ENCODE measurements at regions not wholly inside any gene's neighbourhood (a gene's known extent, or its start where the extent isn't known, plus 50 kb on each side); places are given as distances from the start of the nearest gene placed in this dataset.
"Not testable (repeated sequence)": the region's sequence is repeated elsewhere in the genome, so short reads cannot be mapped to it uniquely, and the experiment has no call there.

- ATAC-seq (replicated peaks in 6 of 8): peak in 1 of 8 experiments; percentile 30
- Histone ChIP-seq H3K4me3 (no peak overlapping the region), H3K4me1 (replicated peaks in 1 of 2) (no peaks in the 10 kb centered on the region), H3K27ac (no peak overlapping the region)
- WGBS, 10 experiments: 17 to 100% (median 80%) methylated on average over 1 to 2 of the region's 2 CpGs; no CpG with 5 or more reads in 3 of the 10 experiments
- in situ Hi-C loops (cut with MboI; ENCODE audit: low pct_unique_long_range_greater_than_20kb in 2 of 9, low sequenced_read_pairs in 9 of 9, unreplicated experiment in 9 of 9): no loop called here
Measured at GRCh38 chr2:19178175-19178574, 180.2 kb downstream of the OSR1 start.

DNA sequence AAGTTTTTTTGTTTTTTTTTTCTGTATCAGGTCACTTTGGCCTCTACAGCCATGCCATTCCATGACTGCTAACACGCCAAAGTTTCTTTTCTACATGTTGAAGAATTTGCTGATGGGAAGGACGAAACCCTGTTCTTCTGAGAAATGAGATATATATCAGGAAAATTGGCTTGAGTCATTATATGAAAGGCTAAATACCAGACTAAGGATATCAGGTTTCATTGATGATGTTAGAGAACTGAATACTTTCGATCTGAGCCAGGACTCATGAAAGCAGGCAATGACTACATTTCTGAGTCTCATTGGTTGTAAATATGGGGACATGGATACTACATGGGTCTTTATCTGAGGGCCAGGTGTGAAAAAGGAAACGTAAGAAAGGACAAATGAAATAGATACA is 181.4 kb downstream of the OSR1 start:
- 77 to 100% (median 86%) methylated on average over 1 to 4 of the region's 4 CpGs; no CpG with 5 or more reads in 1 of the 10 experiments for WGBS, 10 experiments
- Histone ChIP-seq H3K4me1 (replicated peaks in 1 of 2) (no peaks in the 10 kb centered on the region), H3K4me3 (no peak overlapping the region), H3K27ac (no peak overlapping the region)
- in situ Hi-C loops (cut with MboI; ENCODE audit: low pct_unique_long_range_greater_than_20kb in 2 of 9, low sequenced_read_pairs in 9 of 9, unreplicated experiment in 9 of 9): no loop called here
- ATAC-seq (replicated peaks in 6 of 8): peak in 3 of 8 experiments; percentile 38 to 92 (median 48)

DNA sequence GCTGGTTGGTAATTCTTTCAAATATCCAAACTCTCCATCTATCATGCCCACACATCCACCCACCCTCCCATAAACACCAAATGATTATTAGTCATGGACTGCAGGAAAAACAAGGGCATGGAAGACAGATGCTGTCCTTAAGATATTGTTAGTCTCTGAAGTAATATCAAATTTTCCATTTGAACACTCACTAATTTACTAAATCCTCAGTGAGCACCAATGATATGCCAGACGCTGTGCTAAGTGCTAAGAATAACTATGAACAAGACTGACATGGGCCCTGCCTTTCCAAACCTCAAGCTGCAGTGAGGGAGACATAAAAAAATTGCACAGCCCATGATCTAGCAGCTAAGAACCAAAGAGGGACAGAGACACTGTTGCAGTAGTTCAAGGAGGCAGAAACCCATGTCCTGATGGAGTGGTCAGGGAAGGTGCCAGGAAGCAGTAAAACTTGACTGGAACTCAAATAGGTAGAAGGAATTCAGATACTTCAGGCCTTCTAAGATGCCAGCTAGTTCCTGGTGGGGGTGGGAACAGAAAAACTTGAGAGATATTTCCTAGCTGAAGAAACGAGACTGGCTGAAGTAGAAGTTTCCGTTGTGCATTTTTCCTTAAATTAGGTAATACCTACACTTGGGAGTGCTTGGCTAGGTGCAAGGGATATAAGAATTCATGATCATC is 182.1 kb downstream of the OSR1 start:
- in situ Hi-C loops (cut with MboI; ENCODE audit: low pct_unique_long_range_greater_than_20kb in 2 of 9, low sequenced_read_pairs in 9 of 9, unreplicated experiment in 9 of 9): no loop called here
- Histone ChIP-seq H3K4me3 (no peak overlapping the region), H3K27ac (no peak overlapping the region), H3K4me1 (replicated peaks in 1 of 2) (no peaks in the 10 kb centered on the region)
- 10 to 89% (median 75%) methylated on average over 1 to 3 of the region's 3 CpGs; no CpG with 5 or more reads in 3 of the 10 experiments for WGBS, 10 experiments
- peak in 1 of 8 experiments; percentile 8 for ATAC-seq (replicated peaks in 6 of 8)

DNA sequence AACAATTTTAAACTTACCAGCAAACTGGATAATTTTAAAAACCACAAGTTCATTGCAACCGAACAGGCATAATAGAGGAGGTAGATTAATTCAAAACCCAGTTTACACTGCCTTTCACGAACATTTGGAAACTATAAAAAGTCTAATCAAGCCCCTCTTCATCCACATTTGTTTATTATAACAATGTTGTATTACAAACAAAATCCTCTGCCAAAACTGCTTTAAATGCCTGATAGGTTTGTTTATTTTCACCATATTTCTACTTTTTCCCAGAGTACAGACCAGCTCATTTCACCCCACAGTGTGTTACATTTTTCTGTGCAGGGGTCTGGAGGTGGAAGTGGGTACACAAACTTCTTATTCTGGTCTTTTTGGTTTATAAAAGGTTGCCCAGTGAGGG is 184.2 kb downstream of the OSR1 start:
- 64 to 100% (median 89%) methylated on average over 1 to 2 of the region's 2 CpGs; no CpG with 5 or more reads in 1 of the 10 experiments for WGBS, 10 experiments
- H3K27ac ChIP-seq: no peak overlapping the region
- ATAC-seq (replicated peaks in 6 of 8): no peak
- in situ Hi-C loops (cut with MboI; ENCODE audit: low pct_unique_long_range_greater_than_20kb in 2 of 9, low sequenced_read_pairs in 9 of 9, unreplicated experiment in 9 of 9): no loop called here
- no peak overlapping the region for H3K4me3 ChIP-seq
- no peaks in the 10 kb centered on the region for H3K4me1 ChIP-seq (replicated peaks in 1 of 2)

DNA sequence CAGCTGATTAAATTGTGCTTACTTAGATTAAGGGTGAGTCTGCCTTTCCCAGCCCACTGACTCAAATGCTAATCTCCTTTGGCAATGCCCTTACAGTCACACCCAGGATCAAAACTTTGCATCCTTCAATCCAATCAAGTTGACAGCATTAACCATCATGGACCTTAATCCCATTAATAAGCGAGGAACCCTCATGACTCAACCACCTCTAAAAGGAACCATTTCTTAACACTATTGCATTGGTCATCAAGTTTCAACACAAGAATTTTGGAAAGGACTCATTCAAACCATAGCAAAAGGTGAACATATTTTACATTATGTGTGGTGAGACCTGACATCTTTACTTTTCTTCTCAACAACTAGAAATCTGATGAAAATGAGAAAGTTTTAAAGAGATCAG is 187.0 kb downstream of the OSR1 start:
- in situ Hi-C loops (cut with MboI; ENCODE audit: low pct_unique_long_range_greater_than_20kb in 2 of 9, low sequenced_read_pairs in 9 of 9, unreplicated experiment in 9 of 9): no loop called here
- no peak for ATAC-seq (replicated peaks in 6 of 8)
- no peak overlapping the region for H3K27ac ChIP-seq
- no peak overlapping the region for H3K4me3 ChIP-seq
- no peaks in the 10 kb centered on the region for H3K4me1 ChIP-seq (replicated peaks in 1 of 2)
- 75 to 100% (median 100%) methylated on average over 1 of the region's 1 CpG; no CpG with 5 or more reads in 7 of the 10 experiments for WGBS, 10 experiments

GRCh38 chr2:19169134-19169768 is 189.2 kb downstream of the OSR1 start:
- WGBS, 10 experiments: 33 to 100% (median 53%) methylated on average over 1 to 2 of the region's 2 CpGs; no CpG with 5 or more reads in 1 of the 10 experiments
- in situ Hi-C loops (cut with MboI; ENCODE audit: low pct_unique_long_range_greater_than_20kb in 2 of 9, low sequenced_read_pairs in 9 of 9, unreplicated experiment in 9 of 9): no loop called here
- no peaks in the 10 kb centered on the region for H3K4me1 ChIP-seq (replicated peaks in 1 of 2)
- H3K27ac ChIP-seq: no peak overlapping the region
- ATAC-seq (replicated peaks in 6 of 8): peak in 4 of 8 experiments; percentile 29 to 100 (median 88)
- no peak overlapping the region for H3K4me3 ChIP-seq

GRCh38 chr2:19164099-19164498 is 194.3 kb downstream of the OSR1 start:
- in situ Hi-C loops (cut with MboI; ENCODE audit: low pct_unique_long_range_greater_than_20kb in 2 of 9, low sequenced_read_pairs in 9 of 9, unreplicated experiment in 9 of 9); ATAC-seq (replicated peaks in 6 of 8); H3K4me1 ChIP-seq (replicated peaks in 1 of 2); H3K4me3 ChIP-seq; H3K27ac ChIP-seq: not testable (repeated sequence)
- no CpG with 5 or more reads among the region's 9 CpGs for WGBS, 10 experiments

DNA sequence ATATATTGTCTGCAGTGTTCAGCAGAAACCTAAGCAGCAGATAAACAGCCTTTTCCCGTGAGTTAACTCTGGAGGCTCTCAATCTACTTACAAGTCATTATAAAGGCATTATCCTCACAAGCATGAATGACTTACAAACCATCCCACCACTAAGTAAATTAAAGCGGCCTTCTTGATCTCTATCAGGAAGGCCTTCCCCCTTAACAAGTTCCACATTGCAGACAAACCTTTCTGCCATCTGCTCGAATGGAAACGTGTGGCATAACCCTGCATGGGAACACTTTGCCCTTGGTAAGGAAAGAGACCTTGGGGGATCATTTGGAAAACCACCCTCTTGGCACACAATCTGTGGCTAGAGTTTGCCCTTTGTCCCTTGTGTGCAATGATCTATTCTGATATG is 199.5 kb downstream of the OSR1 start:
- Histone ChIP-seq H3K27ac (no peak overlapping the region), H3K4me3 (no peak overlapping the region), H3K4me1 (replicated peaks in 1 of 2) (no peaks in the 10 kb centered on the region)
- WGBS, 10 experiments: 47 to 100% (median 80%) methylated on average over 1 to 4 of the region's 4 CpGs; no CpG with 5 or more reads in 3 of the 10 experiments
- no peak for ATAC-seq (replicated peaks in 6 of 8)
- in situ Hi-C loops (cut with MboI; ENCODE audit: low pct_unique_long_range_greater_than_20kb in 2 of 9, low sequenced_read_pairs in 9 of 9, unreplicated experiment in 9 of 9): no loop called here

- ATAC-seq (replicated peaks in 6 of 8): peak in 3 of 8 experiments; percentile 36 to 95 (median 86)
- in situ Hi-C loops (cut with MboI; ENCODE audit: low pct_unique_long_range_greater_than_20kb in 2 of 9, low sequenced_read_pairs in 9 of 9, unreplicated experiment in 9 of 9): no loop called here
- Histone ChIP-seq H3K4me3 (no peak overlapping the region), H3K27ac (no peak overlapping the region), H3K4me1 (replicated peaks in 1 of 2) (no peaks in the 10 kb centered on the region)
- 0 to 80% (median 45%) methylated on average over 1 of the region's 1 CpG; no CpG with 5 or more reads in 4 of the 10 experiments for WGBS, 10 experiments
Measured at GRCh38 chr2:19158211-19158610, 200.2 kb downstream of the OSR1 start.

DNA sequence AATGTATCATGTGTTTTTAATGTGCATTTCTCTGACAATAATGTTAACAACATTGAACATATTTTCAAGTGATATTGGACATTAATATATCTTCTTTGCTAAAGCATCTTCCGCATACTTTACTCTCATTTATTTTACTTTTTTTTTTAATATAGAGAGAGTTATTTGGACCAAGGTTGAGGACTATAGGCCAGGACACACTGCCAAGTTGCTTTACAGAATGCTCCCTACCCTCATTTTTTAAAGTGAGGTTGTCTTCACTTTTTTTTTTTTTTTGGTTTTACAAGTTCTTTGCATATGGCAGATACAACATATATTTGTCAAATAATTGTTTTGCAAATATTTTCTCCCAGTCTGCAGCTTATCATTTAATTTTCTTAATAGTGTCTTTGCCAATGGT is 201.8 kb downstream of the OSR1 start:
- WGBS, 10 experiments: 80 to 100% (median 98%) methylated on average over 1 of the region's 1 CpG
- ATAC-seq (replicated peaks in 6 of 8): no peak

DNA sequence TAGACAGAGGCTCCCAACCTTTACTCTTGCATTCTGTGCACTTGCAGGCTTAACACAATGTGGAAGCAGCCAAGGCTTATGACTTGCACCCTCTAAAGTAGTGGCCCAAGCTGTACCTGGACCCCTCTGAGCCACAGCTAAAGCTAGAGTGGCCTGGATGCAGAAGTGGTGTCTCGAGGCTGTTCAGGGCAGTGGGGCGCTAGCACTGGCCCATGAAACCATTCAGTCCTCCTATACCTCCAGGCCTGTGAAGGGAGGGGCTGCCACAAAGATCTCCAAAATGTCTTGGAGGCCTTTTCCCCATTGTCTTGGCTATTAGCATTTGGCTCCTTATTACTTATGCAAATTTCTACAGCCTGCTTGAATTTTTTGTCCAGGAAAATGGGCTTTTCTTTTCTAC is 207.7 kb downstream of the OSR1 start:
- ATAC-seq (replicated peaks in 6 of 8): no peak
- Histone ChIP-seq H3K4me1 (replicated peaks in 1 of 2) (no peaks in the 10 kb centered on the region), H3K4me3 (no peak overlapping the region), H3K27ac (no peak overlapping the region)
- in situ Hi-C loops (cut with MboI; ENCODE audit: low pct_unique_long_range_greater_than_20kb in 2 of 9, low sequenced_read_pairs in 9 of 9, unreplicated experiment in 9 of 9): no loop called here
- WGBS, 10 experiments: 20 to 100% (median 90%) methylated on average over 1 of the region's 2 CpGs; no CpG with 5 or more reads in 6 of the 10 experiments

More for the DNA sequence above, 201.8 kb downstream of the OSR1 start:
- Histone ChIP-seq H3K27ac (no peak overlapping the region), H3K4me3 (no peak overlapping the region), H3K4me1 (replicated peaks in 1 of 2) (no peaks in the 10 kb centered on the region)
- in situ Hi-C loops (cut with MboI; ENCODE audit: low pct_unique_long_range_greater_than_20kb in 2 of 9, low sequenced_read_pairs in 9 of 9, unreplicated experiment in 9 of 9): no loop called here

GRCh38 chr2:19146867-19147266 is 211.6 kb downstream of the OSR1 start:
- ATAC-seq (replicated peaks in 6 of 8): no peak
- H3K4me3 ChIP-seq: no peak overlapping the region
- no peak overlapping the region for H3K27ac ChIP-seq
- in situ Hi-C loops (cut with MboI; ENCODE audit: low pct_unique_long_range_greater_than_20kb in 2 of 9, low sequenced_read_pairs in 9 of 9, unreplicated experiment in 9 of 9): no loop called here
- no peaks in the 10 kb centered on the region for H3K4me1 ChIP-seq (replicated peaks in 1 of 2)
- WGBS, 10 experiments: 57 to 100% (median 71%) methylated on average over 1 of the region's 1 CpG; no CpG with 5 or more reads in 3 of the 10 experiments

- H3K27ac ChIP-seq: no peak overlapping the region
- 57 to 100% (median 93%) methylated on average over 1 to 5 of the region's 5 CpGs; no CpG with 5 or more reads in 5 of the 10 experiments for WGBS, 10 experiments
- H3K4me3 ChIP-seq: no peak overlapping the region
- in situ Hi-C loops (cut with MboI; ENCODE audit: low pct_unique_long_range_greater_than_20kb in 2 of 9, low sequenced_read_pairs in 9 of 9, unreplicated experiment in 9 of 9): no loop called here
- H3K4me1 ChIP-seq (replicated peaks in 1 of 2): peaks cover 0 to 12% of the 10 kb centered on the region in 2 donors
- no peak for ATAC-seq (replicated peaks in 6 of 8)
Measured at GRCh38 chr2:19141234-19142004, 217.0 kb downstream of the OSR1 start.

Measured in motor neuron (in vitro differentiated cells).